NCI-H1930 (cell line): ENCODE measurements at regions not wholly inside any gene's neighbourhood (a gene's known extent, or its start where the extent isn't known, plus 50 kb on each side); places are given as distances from the start of the nearest gene placed in this dataset.
"Not testable (repeated sequence)": the region's sequence is repeated elsewhere in the genome, so short reads cannot be mapped to it uniquely, and the experiment has no call there.

Experiments
- DNase-seq, 2 experiments: peaks; one replicate each; lab custom pipeline; 2025; lab: John Stamatoyannopoulos, UW

- DNase-seq = no peak
Observed at GRCh38 chr18:27378431-27379095, 193.5 kb upstream of the CHST9 start.

DNA sequence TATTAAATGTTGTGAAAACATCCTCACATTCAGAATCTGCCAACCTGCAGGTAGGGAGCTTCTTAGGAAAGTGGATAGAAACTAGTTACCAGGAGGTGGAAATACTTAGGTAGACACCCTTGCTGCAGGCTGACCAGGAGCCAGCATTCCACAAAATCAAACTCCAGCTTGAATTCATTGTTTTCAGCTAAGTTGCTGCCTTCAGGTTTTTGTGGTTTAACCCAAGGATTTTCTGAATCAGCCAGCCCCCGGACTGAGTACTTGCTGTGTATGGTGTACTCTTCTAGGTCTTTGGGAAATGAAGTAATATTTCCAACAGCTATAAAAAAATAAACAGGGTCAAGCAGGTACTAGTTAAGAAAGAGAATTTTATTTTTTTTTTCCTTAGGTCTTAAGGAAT is 192.1 kb upstream of the CHST9 start:
- DNase-seq = no peak

DNA sequence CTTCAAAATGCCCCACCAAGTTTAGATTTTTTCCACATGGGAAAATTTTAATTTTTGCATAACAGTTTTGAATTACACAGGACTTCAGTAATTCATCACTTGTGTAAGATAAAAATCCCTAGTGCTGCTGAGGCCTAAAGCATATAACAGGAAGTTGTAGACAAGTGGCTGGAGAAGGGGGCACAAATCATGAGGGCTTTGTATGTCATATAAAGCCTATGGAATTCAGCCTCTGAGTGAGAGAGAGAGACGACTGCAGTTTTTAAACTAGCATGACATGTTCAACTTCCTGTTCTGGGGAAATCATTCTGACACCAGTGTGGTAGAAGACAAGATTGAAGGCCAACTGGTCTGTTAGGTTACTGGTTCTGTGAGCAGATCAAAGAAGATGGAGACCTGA is 187.3 kb upstream of the CHST9 start:
- DNase-seq = no peak

- no peak for DNase-seq
Observed at GRCh38 chr18:27366665-27367064, 181.6 kb upstream of the CHST9 start.

DNA sequence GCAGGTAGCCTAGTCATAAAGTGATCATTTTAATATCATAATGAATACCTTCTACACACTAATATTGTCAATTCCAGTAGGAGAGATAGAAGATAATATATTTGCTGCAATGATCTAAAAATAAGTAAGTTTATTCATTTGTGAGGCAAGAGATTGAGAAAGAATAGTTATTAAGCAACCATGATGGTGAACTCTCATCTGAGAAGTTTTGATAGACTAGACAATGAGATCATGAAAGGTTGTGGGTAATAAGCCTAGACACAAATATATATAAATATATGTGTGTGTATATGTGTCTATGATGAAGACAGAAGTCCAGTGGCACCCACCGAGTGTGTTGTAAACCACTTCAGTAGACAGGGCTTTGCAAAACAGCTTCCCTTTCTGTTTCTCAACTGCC is 181.0 kb upstream of the CHST9 start:
- DNase-seq = no peak

DNA sequence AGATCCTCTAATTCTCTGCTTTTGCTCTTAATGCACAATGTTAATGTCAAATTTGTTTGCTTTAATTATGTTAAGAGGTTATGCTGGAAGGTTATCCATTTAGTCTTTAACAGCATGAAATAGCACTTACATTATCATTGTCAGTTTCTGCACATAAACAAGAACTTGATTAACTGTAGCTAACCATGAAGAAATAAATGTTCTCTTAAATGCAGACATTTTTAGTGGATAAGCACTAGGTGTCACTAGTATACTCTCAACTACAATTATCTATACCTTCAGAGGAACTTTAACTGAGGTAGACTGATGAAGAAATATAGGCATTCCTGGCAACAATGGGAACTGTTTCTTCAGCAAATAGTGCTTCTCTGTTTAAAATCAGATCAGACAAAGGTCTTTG is 178.8 kb upstream of the CHST9 start:
- no peak for DNase-seq

DNA sequence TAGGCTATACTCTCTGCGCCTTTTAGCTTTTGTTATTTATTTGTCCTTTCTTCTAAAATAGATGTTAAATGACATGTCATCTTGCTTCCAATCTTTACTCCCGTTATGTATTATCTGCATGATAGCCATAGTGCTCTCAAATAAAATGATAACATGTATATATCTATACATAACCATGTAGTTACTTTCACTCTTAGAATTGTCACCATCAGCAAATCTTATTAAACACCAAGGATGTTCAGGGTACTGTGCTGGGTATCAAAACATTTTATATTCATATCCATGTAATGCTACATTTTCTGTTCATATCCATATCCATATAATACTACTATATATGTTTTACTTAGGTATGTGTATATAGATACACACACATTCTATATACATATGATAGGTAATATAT is 176.4 kb upstream of the CHST9 start:
- no peak for DNase-seq

DNA sequence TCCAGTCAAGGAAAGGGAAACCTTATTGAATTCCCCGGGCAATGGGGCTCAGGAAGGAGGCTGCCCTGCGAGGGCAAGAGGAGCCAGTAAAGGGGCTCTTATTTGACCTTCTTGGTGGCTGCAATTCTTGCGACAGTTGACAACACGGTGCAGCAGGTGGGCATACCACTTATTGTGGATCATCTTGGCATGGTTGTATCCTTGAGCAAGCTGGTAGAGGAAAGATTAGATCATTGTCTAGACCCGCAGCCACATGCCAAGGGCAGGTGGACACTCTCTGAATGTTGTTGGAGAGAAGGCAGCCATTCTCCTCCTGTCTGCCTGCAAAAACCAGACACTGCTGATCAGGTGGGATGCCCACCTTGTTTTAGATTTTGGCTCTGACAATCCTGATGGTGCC is 170.2 kb upstream of the CHST9 start:
- DNase-seq = no peak

DNA sequence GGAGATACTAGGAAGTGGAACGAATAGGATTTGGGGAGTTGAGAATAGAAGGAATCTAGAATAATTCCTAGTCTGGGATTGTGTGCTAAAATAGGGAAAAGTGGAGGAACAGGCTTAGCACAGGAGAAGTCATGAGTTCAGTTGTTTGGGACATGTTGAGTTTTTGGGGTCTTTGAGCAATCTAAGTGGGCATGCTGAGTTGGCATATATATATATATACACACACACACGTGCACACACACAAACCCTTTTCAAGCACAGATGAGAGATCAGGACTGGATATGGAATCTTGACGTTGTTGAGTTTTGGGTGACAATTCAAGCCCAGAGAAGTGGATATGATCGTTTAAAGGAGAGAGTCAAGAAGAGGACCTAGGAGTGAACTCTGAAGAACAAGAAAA is 168.2 kb upstream of the CHST9 start:
- no peak for DNase-seq

GRCh38 chr18:27349284-27349882 is 164.3 kb upstream of the CHST9 start:
- no peak for DNase-seq

DNA sequence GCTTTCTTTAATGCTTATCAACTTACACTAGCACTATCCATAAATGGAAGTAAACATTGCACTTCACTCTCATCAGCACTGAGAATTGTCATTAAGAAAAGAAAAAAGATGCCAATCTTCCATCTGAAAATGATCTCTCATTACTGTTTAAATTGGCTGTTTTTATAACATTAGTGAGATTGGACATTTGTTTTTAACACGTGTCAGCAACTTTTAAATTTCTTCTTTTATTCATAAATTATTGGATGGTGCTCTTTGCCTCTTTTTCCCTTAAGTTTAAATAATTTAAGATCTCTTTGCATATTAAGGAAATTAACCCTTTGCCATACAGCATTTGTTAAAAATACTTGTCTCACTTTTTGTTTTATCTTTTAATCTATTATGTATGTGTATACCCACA is 146.5 kb upstream of the CHST9 start:
- no peak for DNase-seq

DNA sequence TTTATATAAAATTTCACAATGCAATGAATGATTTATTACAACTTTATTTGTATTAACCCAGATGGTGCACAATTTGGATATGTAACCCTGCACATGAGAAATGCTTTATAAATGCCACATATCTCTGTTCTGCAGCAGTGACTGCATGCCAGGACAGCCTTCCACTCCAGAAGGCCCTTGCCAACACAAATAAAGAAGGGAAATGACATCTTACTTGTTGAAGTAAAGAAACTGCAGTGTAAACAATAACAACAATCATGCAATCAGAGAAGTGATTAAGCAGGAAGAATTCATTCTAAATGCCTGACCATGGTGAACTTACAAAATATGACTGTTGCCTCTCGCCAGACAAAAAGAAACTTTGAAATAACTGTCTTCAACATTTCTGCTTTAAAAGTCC is 129.9 kb upstream of the CHST9 start:
- no peak for DNase-seq

GRCh38 chr18:27313678-27314077 is 128.6 kb upstream of the CHST9 start:
- no peak for DNase-seq

- DNase-seq = no peak
Observed at GRCh38 chr18:27312853-27313252, 127.7 kb upstream of the CHST9 start.

DNA sequence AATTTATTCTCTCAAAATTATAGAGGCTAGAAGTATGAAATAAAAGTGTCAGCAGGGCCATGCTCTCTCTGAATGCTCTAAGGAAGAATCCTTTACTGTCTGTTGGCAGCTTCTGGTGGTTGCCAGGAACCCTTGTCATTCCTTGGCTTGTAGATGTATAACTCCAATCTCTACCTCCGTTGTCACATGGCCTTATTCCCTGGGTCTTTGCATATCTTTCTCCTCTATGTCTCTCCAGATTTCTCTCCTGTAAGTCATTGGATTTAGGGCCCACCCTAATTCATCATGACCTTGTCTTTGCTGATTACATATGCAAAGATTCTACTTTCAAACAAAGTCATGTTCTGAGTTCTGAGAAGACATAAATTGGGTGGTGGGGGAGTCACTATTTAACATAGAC is 127.0 kb upstream of the CHST9 start:
- DNase-seq = no peak

- no peak for DNase-seq
Observed at GRCh38 chr18:27311114-27311513, 126.0 kb upstream of the CHST9 start.

- peak; percentile 54 to 67 for DNase-seq
Observed at GRCh38 chr18:27301615-27302378, 116.7 kb upstream of the CHST9 start.

- DNase-seq = peak in 1 of 2 experiments; percentile 7
Observed at GRCh38 chr18:27298214-27298804, 113.2 kb upstream of the CHST9 start.

DNA sequence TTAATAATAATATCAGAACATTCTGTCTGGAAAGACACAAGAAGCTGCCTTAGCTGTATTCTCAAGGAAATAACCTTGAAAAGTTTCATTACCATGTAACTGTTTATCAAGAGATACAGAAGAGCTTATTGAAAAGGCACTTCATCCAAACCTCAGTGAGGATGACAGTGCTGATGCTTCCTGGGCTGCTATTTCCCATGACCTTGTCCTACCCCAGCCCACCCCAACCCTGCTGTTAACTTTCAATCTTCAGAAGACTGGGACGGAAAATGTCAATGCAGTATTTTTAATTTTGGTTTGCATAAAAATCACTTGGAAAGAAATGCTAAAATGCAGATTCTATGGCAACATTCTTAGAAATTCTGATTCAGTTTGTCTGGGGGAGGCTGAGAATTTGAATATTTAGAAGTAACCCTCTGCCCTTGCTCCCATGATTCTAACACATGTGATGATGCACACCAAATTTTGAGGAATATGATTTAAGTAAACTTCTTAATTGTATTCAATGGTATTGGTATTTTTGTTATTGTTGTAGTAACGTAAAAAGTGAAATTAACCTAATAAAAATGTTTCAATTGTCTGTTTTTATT is 101.0 kb upstream of the CHST9 start:
- DNase-seq = not testable (repeated sequence)

GRCh38 chr18:27278131-27278530 is 93.0 kb upstream of the CHST9 start:
- DNase-seq = no peak

DNA sequence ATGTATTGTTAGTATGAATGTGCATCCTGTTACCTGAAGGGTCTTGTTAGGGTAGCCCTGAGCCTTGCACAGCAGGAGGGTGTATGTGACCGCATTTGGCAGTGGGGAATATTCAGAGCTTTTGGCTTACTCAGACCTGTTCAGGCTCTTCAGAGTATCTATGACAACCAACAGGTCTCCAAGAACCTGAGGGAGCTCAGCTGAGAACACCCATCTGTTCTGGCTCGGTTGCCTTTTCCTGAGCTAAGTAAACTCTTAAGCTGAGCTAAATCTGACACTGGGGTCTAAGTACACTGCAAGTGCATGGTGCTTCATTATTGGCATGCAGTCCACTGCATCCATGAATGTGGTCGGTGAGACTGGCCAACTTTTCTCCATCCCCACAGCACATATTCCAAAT is 92.4 kb upstream of the CHST9 start:
- no peak for DNase-seq

- no peak for DNase-seq
Observed at GRCh38 chr18:27276886-27277285, 91.8 kb upstream of the CHST9 start.

DNA sequence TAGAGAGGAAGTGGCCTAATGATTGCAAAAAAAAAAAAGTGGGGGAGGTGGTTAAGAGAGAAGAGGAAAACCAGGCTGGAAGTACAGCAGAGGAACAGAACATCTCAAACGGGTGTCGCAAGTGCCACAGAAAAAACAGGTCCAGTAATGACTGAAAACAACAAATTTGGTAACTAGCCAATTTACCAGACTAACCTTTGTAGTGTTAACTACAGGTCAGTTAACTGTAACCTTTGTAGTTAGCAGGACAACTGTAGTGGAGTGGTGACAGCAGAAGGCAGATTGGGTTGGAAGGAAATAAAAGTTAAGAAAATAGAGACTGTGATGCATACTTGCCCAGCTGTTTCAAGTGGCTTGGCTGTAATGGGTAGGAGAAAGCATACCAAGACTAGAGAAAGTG is 91.4 kb upstream of the CHST9 start:
- no peak for DNase-seq
